ENCODE measurements at regions not wholly inside any gene's neighbourhood (a gene's known extent, or its start where the extent isn't known, plus 50 kb on each side); places are given as distances from the start of the nearest gene placed in this dataset.

DNA sequence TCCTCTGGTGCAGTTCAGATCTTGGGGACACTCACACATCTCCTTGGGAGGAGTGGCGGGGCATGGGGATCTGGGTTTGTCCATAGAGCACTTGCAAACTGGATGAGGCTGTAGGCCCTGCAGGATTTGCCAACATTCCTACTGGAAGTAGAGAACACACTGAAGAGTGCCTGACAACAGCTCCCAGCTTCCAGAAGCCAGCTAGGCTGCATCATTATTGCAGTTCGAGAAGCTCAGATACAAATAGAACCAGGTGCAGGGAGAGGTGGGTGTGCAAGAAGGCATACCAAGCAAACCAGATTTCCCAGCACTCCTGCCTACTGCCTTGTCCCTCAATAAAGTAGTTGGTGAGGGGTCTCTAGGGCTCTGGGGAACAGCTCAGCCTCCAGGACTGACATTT lies 52.5 kb downstream of the RHOB start:
- Histone ChIP-seq H4K20me1 (ENCODE audit: insufficient read depth, low read length) (no peaks in the 10 kb centered on the region; the same call in 1 of the 2 replicates), H2AFZ (replicated peaks; ENCODE audit: low read length, poor library complexity) (no peak overlapping the region), H3K27me3 (ENCODE audit: control insufficient read depth, insufficient read depth, low read length) (no peaks in the 10 kb centered on the region), H2AK9ac (replicated peaks; ENCODE audit: low read depth, low read length, poor library complexity) (no peak overlapping the region), H3K56ac (ENCODE audit: extremely low read depth, insufficient read depth, low read length) (no peak overlapping the region), H3K4me3 (ENCODE audit: insufficient read depth, low read depth, low read length) (no peak overlapping the region), H2BK5ac (ENCODE audit: low read depth, low read length, poor library complexity, severe bottlenecking) (no peak overlapping the region), H2BK120ac (ENCODE audit: low read depth, low read length) (no peak overlapping the region), H3K4me1 (ENCODE audit: control insufficient read depth, insufficient read depth, low read length) (peaks cover 19% of the 10 kb centered on the region), H3K9me3 (ENCODE audit: control insufficient read depth, insufficient read depth, low read length) (no peaks in the 10 kb centered on the region), H3K27ac (ENCODE audit: insufficient read depth, low read length) (no peak overlapping the region), H3K4ac (ENCODE audit: low read depth, low read length) (no peak overlapping the region; the same call in 1 of the 2 replicates), H4K5ac (ENCODE audit: low read depth, low read length) (no peak overlapping the region), H3K4me2 (ENCODE audit: low read depth, low read length) (no peak overlapping the region), H4K8ac (ENCODE audit: low read depth in 2 of 2, low read length in 2 of 2) (no peak overlapping the region), H2AK5ac (ENCODE audit: low read depth, low read length) (no peak overlapping the region; the same call in 1 of the 2 replicates), H2BK15ac (ENCODE audit: low read depth, low read length) (no peak overlapping the region), H3K9me1 (ENCODE audit: insufficient read depth, low read length) (peaks cover 13% of the 10 kb centered on the region), H4K91ac (ENCODE audit: insufficient read depth, low read depth, low read length) (peak overlapping the region; percentile 43), H3K36me3 (ENCODE audit: control insufficient read depth, insufficient read depth, low read length) (no peaks in the 10 kb centered on the region), H3K9ac (ENCODE audit: low read depth, low read length) (no peak overlapping the region), H3K18ac (ENCODE audit: low read depth, low read length) (peak overlapping the region; percentile 10; the same call in 1 of the 2 replicates), H3K23ac (ENCODE audit: low read depth, low read length) (no peak overlapping the region), H2BK20ac (ENCODE audit: low read depth, low read length) (no peak overlapping the region), H3K79me1 (ENCODE audit: low read depth in 1 of 2, low read length in 2 of 2) (no peaks in the 10 kb centered on the region), H3K14ac (replicated peaks; ENCODE audit: low read depth, low read length) (no peak overlapping the region; the same call in 1 of the 2 replicates)
- ATAC-seq (ENCODE audit: low read depth) (no peak), DNase-seq (no peak)
- in situ Hi-C loops (cut with MboI; ENCODE audit: low sequenced_read_pairs) (no loop called here), intact Hi-C loops (cut with micrococcal nuclease) (no loop called here), dilution Hi-C loops (cut with HindIII; ENCODE audit: low sequenced_read_pairs, unreplicated experiment) (no loop called here)
- ChIA-PET CTCF (no interaction called here), POLR2A (ENCODE audit: unreplicated experiment) (no interaction called here)
- BruUV-seq (replicated peaks): no TSS peak
- no peak for TF ChIP-seq MXI1 (IDR thresholded peaks at IDR 0.05; ENCODE audit: borderline replicate concordance, low read depth, low read length)
- TF ChIP-seq MAZ (IDR thresholded peaks at IDR 0.05; ENCODE audit: borderline replicate concordance, low read depth, low read length): no peak
- WGBS, 2 experiments (ENCODE audit: extremely low coverage in 2 of 2, insufficient read length in 1 of 2): no CpG with 5 or more reads among the region's 2 CpGs
